Islet of Langerhans (tissue), 1 donor: ENCODE measurements at regions not wholly inside any gene's neighbourhood (a gene's known extent, or its start where the extent isn't known, plus 50 kb on each side); places are given as distances from the start of the nearest gene placed in this dataset.

ENCODE experiments used
- FAIRE-seq: peaks from one replicate; lab custom pipeline; 2011; peaks lifted over from hg19 to GRCh38; lab: Jason Lieb, UNC

GRCh38 chr13:26456650-26457049, 100.8 kb upstream of the WASF3 start:
- no peak for FAIRE-seq

- no peak for FAIRE-seq
Observed at GRCh38 chr13:26457212-26457611, 100.3 kb upstream of the WASF3 start.

- no peak for FAIRE-seq
Observed at GRCh38 chr13:26458196-26458749, 99.2 kb upstream of the WASF3 start.

GRCh38 chr13:26459276-26460131, 98.0 kb upstream of the WASF3 start:
- no peak for FAIRE-seq

- no peak for FAIRE-seq
Observed at GRCh38 chr13:26460648-26461047, 96.8 kb upstream of the WASF3 start.

- FAIRE-seq: no peak
Observed at GRCh38 chr13:26463296-26463695, 94.2 kb upstream of the WASF3 start.

- no peak for FAIRE-seq
Observed at GRCh38 chr13:26463848-26464247, 93.6 kb upstream of the WASF3 start.

- no peak for FAIRE-seq
Observed at GRCh38 chr13:26465514-26465913, 92.0 kb upstream of the WASF3 start.

- no peak for FAIRE-seq
Observed at GRCh38 chr13:26465954-26466353, 91.5 kb upstream of the WASF3 start.

- no peak for FAIRE-seq
Observed at GRCh38 chr13:26468265-26468801, 89.2 kb upstream of the WASF3 start.

GRCh38 chr13:26469602-26470001, 87.9 kb upstream of the WASF3 start:
- FAIRE-seq: peak; percentile 53

- FAIRE-seq: no peak
Observed at GRCh38 chr13:26471807-26472206, 85.7 kb upstream of the WASF3 start.

GRCh38 chr13:26473571-26474230, 83.8 kb upstream of the WASF3 start:
- no peak for FAIRE-seq

- no peak for FAIRE-seq
Observed at GRCh38 chr13:26474286-26474685, 83.2 kb upstream of the WASF3 start.

- FAIRE-seq: no peak
Observed at GRCh38 chr13:26475176-26476110, 82.0 kb upstream of the WASF3 start.

GRCh38 chr13:26476111-26476781, 81.2 kb upstream of the WASF3 start:
- no peak for FAIRE-seq

- no peak for FAIRE-seq
Observed at GRCh38 chr13:26476782-26477142, 80.7 kb upstream of the WASF3 start.

GRCh38 chr13:26477681-26478080, 79.8 kb upstream of the WASF3 start:
- no peak for FAIRE-seq

GRCh38 chr13:26480246-26480855, 77.1 kb upstream of the WASF3 start:
- FAIRE-seq: no peak

GRCh38 chr13:26482451-26483197, 74.9 kb upstream of the WASF3 start:
- peak; percentile 99 for FAIRE-seq
